Loucy (cell line): ENCODE measurements at regions not wholly inside any gene's neighbourhood (a gene's known extent, or its start where the extent isn't known, plus 50 kb on each side); places are given as distances from the start of the nearest gene placed in this dataset.

ENCODE experiments used
- CTCF ChIP-seq: fragments of 200-600 bp; sonication (generic); conservative IDR thresholded peaks from 2 replicates; pipeline ENCODE4 v1.5.1; 2014; ENCODE audit warnings: mild to moderate bottlenecking, antibody characterized with exemption, low read length
- EZH2phosphoT487 ChIP-seq: fragments of 200-600 bp; IDR thresholded peaks from 2 replicates; pipeline ENCODE4 v1.6.1; 2018; ENCODE audit warnings: antibody characterized with exemption, mild to moderate bottlenecking, moderate library complexity, borderline replicate concordance

- TF ChIP-seq CTCF (no peak), EZH2phosphoT487 (no peak)
Measured at GRCh38 chr6:81822568-81822967, 70.1 kb upstream of the TENT5A start.
